ENCODE measurements at regions not wholly inside any gene's neighbourhood (a gene's known extent, or its start where the extent isn't known, plus 50 kb on each side); places are given as distances from the start of the nearest gene placed in this dataset.

DNA sequence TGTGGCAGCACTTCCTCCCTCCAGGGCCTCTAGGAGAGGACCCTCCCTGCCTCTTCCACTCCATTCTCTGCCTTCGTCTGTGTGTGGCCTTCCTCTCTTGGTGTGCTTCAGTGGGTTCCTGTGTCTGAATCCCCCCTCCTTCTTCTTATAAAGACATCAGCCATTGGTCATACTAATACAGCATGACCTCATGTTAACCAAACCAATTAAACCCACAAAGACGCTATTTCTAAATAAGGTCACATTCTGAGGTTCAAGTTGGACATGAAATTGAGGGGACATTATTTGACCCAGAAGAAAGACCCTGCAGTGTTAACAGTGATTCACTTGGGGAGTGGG lies 398.6 kb downstream of the SHANK2 start:
- intact Hi-C loops (cut with DNase I), result no loop called here
- no peak for DNase-seq (ENCODE audit: low spot score)

DNA sequence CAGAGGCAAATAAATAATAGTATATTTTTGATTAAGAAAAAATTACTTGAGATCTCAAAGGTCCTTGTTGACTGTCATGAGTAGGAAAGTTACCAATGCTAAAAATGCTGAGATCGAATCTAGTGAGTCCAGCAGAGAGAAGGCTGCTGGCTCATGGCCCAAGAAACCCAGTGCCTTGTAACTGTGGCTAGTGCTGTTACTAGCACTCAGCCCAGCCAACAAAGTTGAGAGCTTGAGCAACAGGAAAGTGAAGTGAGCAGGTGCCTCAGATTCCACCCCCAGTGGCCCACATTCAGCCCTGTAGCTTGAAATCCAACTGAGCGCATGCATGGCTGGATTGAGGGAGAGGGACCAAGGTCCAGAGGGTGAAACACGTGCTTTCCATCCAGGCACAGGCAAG lies 398.2 kb downstream of the SHANK2 start:
- no peak for DNase-seq (ENCODE audit: low spot score)
- intact Hi-C loops (cut with DNase I), result no loop called here

DNA sequence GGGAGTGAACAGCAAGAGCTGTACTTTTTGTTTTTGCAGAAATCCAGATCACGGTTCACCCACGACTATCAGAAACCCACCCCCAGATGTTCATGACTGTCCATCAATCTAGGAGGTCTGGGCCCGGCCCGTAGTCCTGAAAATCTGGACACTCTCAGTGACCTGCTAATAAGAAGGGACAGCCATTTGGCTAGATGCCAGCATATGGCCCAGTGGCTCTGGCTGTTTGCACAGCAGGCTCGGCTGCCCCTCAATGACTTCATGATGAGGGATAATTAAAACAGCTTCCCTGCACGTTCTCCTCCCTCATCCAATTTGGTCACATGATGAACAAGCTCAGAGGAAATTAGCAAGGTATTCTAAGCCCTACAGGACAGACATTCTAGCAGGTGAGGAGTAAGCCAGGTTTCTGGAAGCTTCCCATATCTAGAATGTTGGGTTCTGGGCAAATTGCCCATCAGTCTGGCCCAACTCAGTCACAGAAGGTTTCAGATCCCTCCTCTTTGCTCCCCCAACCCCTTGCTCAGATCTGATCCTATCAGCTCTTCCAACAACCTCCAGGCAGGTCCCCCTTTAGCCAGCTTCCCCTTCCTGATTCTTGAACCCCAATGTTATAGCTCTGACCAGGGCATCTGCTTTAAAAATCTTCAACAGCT lies 397.3 kb downstream of the SHANK2 start:
- DNase-seq (ENCODE audit: low spot score), result no peak
- intact Hi-C loops (cut with DNase I), result no loop called here

DNA sequence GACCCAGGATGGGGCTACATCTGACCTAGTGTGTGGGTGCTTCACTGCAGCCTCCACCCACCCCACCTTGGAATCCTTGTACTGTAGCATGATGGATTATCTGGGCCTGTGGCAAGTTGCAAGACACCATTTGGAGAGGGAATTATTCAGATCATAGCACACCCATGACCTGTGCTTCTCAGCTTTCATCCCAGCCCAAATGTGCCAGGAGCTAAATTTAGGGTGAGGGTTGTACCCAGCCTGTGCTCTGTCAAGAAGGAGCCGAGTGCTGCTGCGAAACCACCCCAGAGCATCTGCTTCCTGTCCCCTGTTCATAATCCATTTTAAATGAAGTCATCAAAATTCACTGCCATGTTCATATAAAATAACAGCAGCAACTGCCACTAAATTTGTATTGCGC lies 394.5 kb downstream of the SHANK2 start:
- intact Hi-C loops (cut with DNase I), result no loop called here
- no peak for DNase-seq (ENCODE audit: low spot score)

DNA sequence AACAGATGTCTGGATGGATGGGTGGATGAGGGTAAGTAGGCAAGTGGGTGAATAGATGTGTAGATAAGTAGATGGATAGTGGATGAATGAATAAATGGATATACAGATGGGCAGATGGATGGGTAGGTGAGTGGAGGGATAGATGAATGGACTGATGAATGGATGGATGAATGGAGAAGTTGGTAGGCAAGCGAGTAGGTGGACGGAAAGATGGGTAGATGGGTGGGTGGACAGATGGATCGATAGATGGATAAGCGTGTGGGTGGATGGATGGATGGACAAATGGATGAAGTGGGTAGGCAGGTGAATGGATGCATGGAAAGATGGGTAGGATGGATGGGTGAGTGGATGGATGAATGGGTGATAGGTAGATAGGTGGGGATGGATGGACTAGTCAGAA lies 393.2 kb downstream of the SHANK2 start:
- intact Hi-C loops (cut with DNase I), result no loop called here
- DNase-seq (ENCODE audit: low spot score), result no peak

DNA sequence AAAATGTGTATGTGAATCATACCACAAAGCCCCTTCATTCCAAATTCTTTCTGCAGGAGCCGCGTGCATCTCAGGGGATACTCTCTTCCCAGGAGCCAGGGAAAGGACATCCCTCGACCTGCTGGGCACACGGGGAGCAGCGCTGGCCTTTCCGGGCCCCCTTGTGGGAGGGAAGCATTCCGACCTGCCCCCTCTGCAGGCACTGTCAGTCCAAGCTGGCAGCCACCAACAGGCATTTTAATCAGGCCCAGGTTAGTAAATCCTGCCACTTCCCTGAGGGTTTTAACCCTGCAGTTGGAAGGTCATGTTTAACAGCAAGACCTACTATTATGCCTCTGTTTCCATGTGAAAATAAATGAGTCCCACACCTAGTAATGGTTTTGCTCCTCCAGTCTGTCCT lies 391.5 kb downstream of the SHANK2 start:
- DNase-seq (ENCODE audit: low spot score), result no peak
- intact Hi-C loops (cut with DNase I), result no loop called here

DNA sequence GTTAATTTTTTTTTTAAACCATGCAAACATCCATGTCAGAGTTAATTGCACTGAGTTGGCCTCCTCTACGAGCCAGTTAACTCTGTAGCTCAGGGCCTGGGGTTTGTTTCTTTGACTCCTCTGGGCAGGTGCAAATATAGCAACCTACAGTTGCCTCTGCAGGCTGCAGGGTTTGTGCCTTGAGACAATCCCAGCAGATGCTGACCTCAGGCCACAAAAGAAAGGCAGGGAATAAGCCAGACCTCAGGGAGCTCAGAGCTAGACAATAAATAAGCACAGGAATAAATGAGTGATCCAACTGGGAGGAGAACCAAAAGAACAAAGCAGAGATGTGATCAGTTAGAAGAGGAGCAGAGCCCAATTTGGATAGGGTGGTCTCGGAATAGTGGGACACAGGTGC lies 390.8 kb downstream of the SHANK2 start:
- DNase-seq (ENCODE audit: low spot score), result no peak
- intact Hi-C loops (cut with DNase I), result no loop called here

DNA sequence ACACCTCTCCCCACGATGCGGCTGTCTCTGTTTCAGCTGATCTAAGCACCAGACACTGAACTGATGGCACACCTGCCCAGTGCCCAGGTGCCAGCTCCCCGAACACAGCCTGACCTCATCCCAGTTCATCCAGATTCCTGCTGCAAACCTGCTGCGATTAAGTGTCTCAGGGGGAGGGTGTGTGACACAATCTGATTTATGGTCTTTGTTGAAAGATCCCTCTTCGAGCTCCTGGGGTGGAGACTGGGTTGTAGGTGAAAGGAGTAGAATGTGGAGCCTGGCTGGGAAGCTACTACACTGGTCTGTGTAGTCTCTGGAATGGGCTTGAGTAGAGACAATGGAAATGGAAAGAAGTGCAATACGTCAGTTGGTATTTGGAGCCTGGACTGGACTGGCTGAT lies 390.3 kb downstream of the SHANK2 start:
- intact Hi-C loops (cut with DNase I), result no loop called here
- DNase-seq (ENCODE audit: low spot score), result no peak

DNA sequence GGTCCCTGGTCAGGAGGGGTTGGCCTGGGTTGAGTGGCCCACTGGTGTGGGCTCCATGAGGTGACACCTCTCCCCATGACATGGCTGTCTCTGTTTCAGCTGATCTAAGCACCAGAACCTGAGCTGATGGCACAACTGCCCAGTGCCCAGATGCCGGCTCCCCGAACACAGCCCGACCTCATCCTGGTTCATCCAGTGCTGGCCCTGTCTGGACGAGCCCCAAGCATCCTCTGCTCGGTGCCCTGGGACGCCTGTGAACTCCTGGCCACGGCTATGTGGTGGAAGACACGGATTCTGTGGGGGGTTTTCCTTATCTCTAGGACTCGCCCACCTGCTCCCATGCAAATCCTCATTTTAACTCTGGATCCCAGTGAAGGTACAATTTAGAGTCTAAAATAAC lies 389.2 kb downstream of the SHANK2 start:
- no peak for DNase-seq (ENCODE audit: low spot score)

DNA sequence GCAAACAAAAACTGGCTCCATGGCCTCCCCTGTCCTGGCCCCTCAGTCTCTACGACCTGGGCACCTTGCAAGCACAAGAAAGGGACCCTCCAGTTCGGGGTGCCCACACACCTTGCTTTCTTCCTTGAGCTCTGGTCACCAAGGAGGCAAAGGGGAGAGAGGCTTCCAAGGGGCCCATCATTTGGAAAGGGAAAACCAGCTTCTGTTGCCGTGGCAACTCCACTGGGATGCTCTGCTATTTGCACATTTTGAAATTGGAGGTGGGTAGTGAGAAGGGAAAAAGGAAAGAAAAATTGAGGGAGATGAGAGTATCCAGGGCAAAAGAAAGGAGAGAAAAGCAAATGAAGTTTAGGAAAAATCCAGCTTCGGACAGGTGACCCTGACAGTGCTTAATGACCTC lies 388.4 kb downstream of the SHANK2 start:
- DNase-seq (ENCODE audit: low spot score), result no peak
- intact Hi-C loops (cut with DNase I), result no loop called here

More for the DNA sequence above, 389.2 kb downstream of the SHANK2 start:
- intact Hi-C loops (cut with DNase I), result no loop called here

DNA sequence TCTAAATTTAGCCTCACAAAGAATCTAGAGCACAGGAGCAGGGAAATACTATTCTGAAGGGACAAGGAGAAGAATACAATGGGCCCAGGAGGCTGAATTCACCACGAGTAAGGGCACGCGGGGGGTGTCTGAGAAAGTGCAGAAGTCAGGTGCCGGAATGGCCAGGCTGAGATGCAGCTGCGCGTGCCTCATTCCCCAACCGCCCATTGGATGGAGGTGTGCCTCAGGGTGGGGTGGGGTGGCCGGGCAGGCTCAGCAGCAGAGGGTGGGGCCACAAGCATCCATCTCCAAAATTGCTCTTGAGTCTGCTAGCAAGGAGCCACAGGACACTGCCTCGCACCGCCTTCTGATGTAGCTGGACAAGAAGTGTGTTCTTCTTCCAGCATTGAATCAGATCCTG lies 387.0 kb downstream of the SHANK2 start:
- intact Hi-C loops (cut with DNase I), result no loop called here
- DNase-seq (ENCODE audit: low spot score), result no peak

DNA sequence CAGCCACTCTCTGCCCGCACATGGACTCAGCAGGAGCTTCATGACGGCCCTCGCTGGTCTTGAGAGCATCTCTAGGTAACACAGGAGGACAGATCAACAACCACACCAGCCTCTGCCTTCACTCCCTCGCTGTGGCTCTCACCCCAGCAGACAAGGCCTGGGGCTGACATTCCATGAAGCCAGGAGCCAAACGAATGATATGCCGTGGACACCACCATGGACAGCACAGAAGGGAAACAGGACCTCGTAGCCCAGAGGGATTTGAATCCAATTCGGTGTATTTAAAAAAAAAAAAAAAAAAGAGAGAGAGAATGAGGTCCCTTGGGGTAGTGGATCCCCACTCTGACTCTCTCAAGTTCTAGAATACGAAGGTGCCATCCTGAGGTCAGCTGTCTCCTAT lies 385.5 kb downstream of the SHANK2 start:
- no peak for DNase-seq (ENCODE audit: low spot score)
- intact Hi-C loops (cut with DNase I), result no loop called here

DNA sequence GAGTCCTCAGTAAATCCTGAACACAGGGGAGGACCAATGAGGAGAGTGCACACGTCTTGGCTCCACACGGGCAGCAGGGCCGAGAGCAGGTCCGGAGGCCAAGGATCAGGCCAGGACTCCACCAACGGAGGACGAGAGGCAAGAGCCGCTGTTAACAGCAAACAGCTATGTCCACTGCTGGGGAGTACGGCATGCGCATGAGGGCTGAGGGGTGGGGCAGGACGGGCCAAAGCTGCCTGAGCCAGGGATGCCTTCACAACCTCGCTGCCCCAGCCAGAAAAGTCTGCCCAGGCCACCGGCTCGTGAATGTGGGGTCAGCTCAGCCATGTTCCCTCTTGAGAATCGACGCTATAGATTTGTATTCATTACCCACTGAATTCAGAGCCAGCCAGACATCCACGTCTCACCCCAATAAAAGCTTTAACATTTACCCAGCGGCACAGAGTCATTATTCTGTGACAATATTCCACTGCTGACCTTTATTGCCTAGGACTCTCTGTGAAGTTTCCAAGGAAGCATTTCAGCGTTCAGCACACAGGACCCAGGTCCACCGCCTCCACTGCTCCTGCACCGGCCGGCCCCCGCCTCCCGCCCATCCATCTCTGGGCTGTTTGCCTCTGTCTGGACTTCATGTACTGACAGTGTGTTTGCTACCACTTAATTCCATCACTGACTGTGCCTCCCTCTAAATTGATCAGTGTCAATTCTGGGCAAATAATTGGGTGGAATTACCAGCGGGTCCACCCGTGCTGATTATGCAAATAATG lies 384.9 kb downstream of the SHANK2 start:
- no peak for DNase-seq (ENCODE audit: low spot score)
- intact Hi-C loops (cut with DNase I), result no loop called here

DNA sequence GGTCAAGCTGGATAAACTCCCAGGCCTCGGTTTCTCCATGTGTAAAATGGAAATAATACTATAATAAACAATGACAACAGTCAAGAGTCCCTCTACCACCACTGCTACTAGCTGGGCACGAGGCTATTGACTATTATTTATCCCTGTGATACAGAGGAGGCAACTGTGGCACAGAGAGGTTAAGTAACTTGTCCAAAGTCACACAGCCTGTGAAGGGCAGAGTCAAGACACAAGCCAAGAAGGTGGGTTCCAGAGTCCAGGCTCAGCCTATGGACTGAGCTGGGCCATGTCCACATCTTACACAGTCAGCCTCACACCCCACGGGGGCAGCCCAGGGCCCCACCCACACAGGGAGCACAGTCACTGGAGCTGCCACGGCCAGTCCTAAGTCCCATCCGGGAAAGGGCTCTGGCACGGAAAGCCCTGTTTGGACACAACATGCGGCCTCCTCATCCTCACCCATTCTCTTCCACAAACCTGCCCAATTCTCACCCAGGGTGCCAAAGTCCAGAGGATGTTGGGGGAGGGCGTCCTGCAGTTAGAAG lies 384.0 kb downstream of the SHANK2 start:
- intact Hi-C loops (cut with DNase I), result no loop called here
- DNase-seq (ENCODE audit: low spot score), result no peak

DNA sequence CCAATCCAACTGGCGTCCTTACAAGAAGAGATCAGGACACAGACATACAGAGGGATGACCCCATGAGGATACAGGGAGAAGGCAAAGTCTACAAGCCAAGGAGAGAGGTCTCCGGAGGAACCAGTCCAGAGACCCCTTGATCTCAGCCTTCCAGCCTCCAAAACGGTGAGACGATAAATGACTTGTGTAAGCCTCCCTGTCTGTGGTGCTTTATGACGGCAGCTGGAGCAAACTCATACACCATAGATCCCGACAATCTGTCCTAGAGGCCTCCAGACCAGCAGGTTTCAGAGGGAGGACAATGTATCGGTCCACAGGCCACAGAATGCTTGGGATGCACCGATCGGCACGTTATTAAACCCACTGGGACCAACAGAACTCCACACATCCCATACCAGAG lies 383.3 kb downstream of the SHANK2 start:
- intact Hi-C loops (cut with DNase I), result no loop called here
- DNase-seq (ENCODE audit: low spot score), result no peak

DNA sequence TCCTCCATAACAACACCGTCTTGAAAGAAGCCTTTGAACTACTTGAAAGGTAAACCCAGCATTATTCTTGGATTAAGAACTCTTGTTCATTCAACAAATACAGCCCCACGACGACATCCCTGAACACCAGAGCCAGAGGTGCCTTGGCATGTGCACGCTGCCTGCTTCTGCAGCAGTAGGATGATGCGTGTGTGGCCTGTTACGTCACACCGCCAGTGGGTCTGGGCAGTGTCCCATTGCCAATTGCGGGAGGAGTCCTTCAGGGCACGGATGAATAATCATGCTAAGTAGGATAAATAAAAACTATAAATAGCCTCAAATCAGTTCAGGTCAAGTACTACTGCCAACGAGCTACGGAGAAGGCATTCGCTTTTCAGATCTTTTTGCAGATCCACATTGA lies 380.5 kb downstream of the SHANK2 start:
- intact Hi-C loops (cut with DNase I), result no loop called here
- DNase-seq (ENCODE audit: low spot score), result no peak

DNA sequence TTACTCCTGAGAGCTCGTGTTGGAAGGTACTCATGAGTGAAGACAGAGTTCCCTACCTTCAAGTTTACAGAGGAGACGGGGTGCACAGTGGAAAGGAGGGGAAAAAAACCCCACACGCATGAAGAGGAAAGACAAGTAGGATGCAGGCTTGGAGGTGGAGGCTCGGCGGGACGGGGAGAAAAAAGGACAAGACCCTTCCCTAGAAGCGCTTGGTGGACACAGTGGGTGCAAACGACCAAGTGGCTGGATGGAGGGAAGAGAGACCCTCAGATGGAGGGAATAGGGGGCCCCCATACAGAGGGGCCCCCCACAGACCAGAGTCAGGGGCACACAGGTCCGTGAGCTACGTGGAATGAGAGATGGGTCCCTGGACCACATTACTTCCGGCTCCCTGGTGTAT lies 380.1 kb downstream of the SHANK2 start:
- no peak for DNase-seq (ENCODE audit: low spot score)
- intact Hi-C loops (cut with DNase I), result no loop called here

DNA sequence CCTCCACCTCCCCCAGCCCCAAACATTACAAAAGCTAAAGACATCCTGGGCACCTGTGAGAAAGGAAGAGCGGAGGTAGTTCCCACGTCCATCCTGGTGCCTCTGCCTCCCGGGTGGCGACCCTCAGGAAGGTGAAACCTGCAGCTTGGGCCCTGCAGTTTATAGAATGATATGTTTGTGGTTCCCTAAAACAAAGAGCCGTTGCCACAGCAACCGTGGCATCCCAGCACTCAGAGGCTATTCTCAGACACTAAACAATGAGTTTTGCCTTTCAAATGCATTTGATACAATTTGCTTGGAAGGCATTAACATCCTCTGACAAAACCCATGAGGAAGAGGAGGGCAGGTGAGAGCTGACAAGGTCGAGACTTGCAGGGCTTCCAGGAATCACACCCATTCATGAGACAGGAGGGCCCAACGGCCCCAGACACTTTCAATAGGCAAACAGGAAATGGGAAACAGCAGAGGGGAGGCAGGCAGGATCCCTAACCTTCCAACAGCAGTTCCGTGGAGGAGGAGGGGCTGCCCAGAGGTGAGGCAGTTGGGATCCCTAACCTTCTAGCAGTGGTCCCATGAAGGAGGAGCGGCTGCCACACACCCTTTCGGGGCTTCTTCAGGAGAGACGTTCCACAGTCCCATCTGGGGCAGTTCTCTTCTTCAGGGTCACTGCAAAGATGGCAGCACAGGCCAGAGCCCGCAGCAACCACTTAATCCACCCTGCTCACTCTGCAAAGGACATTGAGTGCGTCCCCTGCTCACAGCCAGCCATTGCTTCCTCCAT lies 379.2 kb downstream of the SHANK2 start:
- DNase-seq (ENCODE audit: low spot score), result no peak
- intact Hi-C loops (cut with DNase I), result no loop called here

DNA sequence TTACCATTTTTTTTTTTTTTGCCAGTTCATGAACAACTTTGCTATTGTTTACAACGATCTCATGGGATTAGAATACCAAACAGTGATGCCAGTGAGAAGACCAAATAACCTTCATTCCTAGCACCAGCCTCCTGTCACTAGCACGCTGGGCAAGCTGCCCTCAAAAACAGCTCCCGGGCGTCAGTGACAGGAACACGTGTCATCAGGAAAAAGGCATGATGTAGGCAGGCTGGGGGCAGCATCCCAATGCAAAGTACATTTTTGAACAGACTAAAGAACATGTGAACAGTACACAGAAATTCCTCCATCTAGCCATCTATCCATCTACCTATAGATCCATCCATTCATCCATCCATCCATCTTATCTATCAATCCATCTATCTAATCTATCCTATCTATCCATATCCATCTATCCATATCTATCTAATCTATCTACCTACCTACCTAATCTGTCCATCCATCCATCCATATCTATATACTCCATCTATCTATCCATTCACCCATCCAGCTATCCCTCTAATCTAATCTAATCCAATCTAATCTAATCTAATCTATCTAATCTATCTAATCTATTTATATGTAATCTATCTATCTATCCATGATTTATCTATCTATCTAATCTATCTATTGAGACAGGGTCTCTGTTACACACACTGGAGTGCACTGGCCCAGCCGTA lies 378.5 kb downstream of the SHANK2 start:
- intact Hi-C loops (cut with DNase I), result no loop called here
- DNase-seq (ENCODE audit: low spot score), result no peak

DNA sequence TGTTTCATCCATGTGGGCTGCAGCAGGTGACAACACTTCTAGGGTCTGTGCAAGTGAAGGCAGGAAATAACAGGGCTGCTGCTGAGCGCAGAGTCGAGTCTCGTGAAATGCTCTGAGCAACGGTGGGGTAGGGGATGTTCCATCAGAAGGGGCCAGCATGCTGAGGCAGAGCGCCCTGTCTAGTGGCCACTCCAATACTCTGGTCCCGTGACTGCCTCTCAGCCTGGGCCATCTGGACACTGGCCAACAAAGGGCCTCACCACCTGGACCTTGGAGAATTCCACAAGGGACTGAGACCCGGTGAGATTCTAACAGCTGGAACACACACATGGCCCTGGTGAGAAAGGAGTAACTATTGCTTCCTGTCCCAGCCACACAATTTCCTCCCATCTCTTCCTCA lies 375.7 kb downstream of the SHANK2 start:
- intact Hi-C loops (cut with DNase I), result no loop called here
- DNase-seq (ENCODE audit: low spot score), result no peak
